ENCODE measurements at regions not wholly inside any gene's neighbourhood (a gene's known extent, or its start where the extent isn't known, plus 50 kb on each side); places are given as distances from the start of the nearest gene placed in this dataset.

GRCh38 chr5:74954919-74955318, 88.7 kb upstream of the FAM169A start:
- no peak for DNase-seq

GRCh38 chr5:74953937-74954720, 87.9 kb upstream of the FAM169A start:
- DNase-seq = no peak

GRCh38 chr5:74953554-74953936, 87.4 kb upstream of the FAM169A start:
- DNase-seq = no peak

GRCh38 chr5:74952406-74952805, 86.2 kb upstream of the FAM169A start:
- DNase-seq = no peak

GRCh38 chr5:74951865-74952264, 85.7 kb upstream of the FAM169A start:
- DNase-seq = no peak

GRCh38 chr5:74950836-74951515, 84.8 kb upstream of the FAM169A start:
- no peak for DNase-seq

GRCh38 chr5:74949976-74950375, 83.8 kb upstream of the FAM169A start:
- DNase-seq = no peak

GRCh38 chr5:74948031-74948546, 81.9 kb upstream of the FAM169A start:
- no peak for DNase-seq

GRCh38 chr5:74946471-74946870, 80.3 kb upstream of the FAM169A start:
- DNase-seq = no peak

- DNase-seq = no peak
Observed at GRCh38 chr5:74945561-74946165, 79.5 kb upstream of the FAM169A start.

GRCh38 chr5:74943905-74944304, 77.7 kb upstream of the FAM169A start:
- DNase-seq = no peak

GRCh38 chr5:74942622-74943286, 76.6 kb upstream of the FAM169A start:
- no peak for DNase-seq

GRCh38 chr5:74940782-74941353, 74.7 kb upstream of the FAM169A start:
- no peak for DNase-seq

GRCh38 chr5:74938250-74938933, 72.2 kb upstream of the FAM169A start:
- no peak for DNase-seq

- DNase-seq = no peak
Observed at GRCh38 chr5:74935752-74936091, 69.5 kb upstream of the FAM169A start.

- peak; percentile 2 for DNase-seq
Observed at GRCh38 chr5:74934949-74935751, 69.0 kb upstream of the FAM169A start.

GRCh38 chr5:74927336-74927735, 61.1 kb upstream of the FAM169A start:
- DNase-seq = no peak

GRCh38 chr5:74919487-74919886, 53.3 kb upstream of the FAM169A start:
- peak; percentile 74 for DNase-seq

- no peak for DNase-seq
Observed at GRCh38 chr5:74919041-74919440, 52.9 kb upstream of the FAM169A start.

- no peak for DNase-seq
Observed at GRCh38 chr5:74918232-74918669, 52.1 kb upstream of the FAM169A start.

Measured in tongue (tissue), 1 donor.